ENCODE measurements at regions not wholly inside any gene's neighbourhood (a gene's known extent, or its start where the extent isn't known, plus 50 kb on each side); places are given as distances from the start of the nearest gene placed in this dataset.

- no peak overlapping the region for H3K4me3 ChIP-seq (replicated peaks; ENCODE audit: low read depth, low read length)
- TF ChIP-seq, protein P1, sequence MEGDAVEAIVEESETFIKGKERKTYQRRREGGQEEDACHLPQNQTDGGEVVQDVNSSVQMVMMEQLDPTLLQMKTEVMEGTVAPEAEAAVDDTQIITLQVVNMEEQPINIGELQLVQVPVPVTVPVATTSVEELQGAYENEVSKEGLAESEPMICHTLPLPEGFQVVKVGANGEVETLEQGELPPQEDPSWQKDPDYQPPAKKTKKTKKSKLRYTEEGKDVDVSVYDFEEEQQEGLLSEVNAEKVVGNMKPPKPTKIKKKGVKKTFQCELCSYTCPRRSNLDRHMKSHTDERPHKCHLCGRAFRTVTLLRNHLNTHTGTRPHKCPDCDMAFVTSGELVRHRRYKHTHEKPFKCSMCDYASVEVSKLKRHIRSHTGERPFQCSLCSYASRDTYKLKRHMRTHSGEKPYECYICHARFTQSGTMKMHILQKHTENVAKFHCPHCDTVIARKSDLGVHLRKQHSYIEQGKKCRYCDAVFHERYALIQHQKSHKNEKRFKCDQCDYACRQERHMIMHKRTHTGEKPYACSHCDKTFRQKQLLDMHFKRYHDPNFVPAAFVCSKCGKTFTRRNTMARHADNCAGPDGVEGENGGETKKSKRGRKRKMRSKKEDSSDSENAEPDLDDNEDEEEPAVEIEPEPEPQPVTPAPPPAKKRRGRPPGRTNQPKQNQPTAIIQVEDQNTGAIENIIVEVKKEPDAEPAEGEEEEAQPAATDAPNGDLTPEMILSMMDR (IDR thresholded peaks at IDR 0.05; ENCODE audit: low read length, missing control alignments): no peak
- no peak for DNase-seq (ENCODE audit: low read depth)
Observed at GRCh38 chr1:229752679-229753078, 126.6 kb downstream of the URB2 start.

DNA sequence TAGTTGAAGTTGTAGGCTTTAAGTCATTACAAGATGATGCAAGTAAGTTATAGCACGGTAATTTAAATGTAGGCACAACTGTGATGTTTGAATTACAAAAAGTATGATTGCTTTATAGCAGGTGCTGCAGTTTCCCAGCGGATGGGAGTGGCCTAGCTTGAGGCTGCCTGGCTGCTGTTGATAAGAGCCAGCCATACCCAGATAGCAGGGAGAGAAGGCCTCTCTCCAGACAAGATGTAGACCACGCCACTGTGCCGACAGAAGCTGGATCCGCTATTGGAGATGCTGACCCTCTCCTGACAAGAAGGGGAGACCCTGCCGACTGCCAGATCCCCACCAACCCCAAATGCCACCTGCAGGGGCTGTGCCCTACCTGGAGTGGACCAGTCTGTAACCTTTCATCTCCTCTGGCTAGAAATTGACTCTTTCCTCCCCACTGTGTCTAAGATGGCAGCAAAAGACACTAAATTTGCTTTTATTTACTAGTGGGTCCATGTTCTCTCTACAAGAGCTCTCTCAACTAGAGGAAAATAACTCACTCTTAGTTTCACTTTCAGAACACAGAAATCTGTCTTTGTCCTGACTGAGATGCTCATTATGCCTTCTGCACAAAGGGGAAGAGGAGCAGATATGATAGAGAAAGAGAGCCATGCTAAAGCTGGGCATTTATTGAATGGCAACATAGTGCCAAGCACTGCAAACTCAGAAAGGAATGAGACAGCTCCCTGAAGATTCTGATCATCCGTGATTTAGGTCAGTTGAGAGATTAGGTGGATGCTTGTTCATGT lies 127.9 kb downstream of the URB2 start:
- TF ChIP-seq, protein P1 (IDR thresholded peaks at IDR 0.05; ENCODE audit: low read length, missing control alignments): no peak
- DNase-seq (ENCODE audit: low read depth): no peak
- H3K4me3 ChIP-seq (replicated peaks; ENCODE audit: low read depth, low read length): no peak overlapping the region

- H3K4me3 ChIP-seq (replicated peaks; ENCODE audit: low read depth, low read length): no peak overlapping the region
- TF ChIP-seq, protein P1 (IDR thresholded peaks at IDR 0.05; ENCODE audit: low read length, missing control alignments): no peak
- peak; percentile 8 for DNase-seq (ENCODE audit: low read depth)
Observed at GRCh38 chr1:229756666-229757065, 130.6 kb downstream of the URB2 start.

DNA sequence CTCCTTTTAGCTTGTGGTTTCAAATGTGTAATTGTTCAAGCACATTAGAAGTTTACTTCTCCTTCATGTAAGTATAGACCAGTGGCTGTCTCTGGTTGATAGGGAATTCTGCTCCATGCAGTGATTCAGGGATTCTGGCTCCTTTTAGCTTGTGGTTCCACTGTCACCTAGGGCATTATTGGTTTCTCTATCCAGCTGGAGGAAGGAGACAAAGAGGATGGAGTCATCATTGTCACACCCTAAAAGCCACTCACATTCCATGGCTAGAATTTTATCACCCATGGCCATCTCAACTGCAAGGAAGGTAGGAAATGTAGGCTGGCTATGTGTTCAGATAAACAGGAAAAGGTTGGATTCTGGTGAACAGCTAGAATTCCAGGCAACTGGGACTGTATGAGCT lies 131.2 kb downstream of the URB2 start:
- TF ChIP-seq, protein P1 (IDR thresholded peaks at IDR 0.05; ENCODE audit: low read length, missing control alignments): no peak
- DNase-seq (ENCODE audit: low read depth): no peak
- H3K4me3 ChIP-seq (replicated peaks; ENCODE audit: low read depth, low read length): no peak overlapping the region

GRCh38 chr1:229758101-229759036 lies 132.3 kb downstream of the URB2 start:
- no peak overlapping the region for H3K4me3 ChIP-seq (replicated peaks; ENCODE audit: low read depth, low read length)
- DNase-seq (ENCODE audit: low read depth): no peak
- TF ChIP-seq, protein P1 (IDR thresholded peaks at IDR 0.05; ENCODE audit: low read length, missing control alignments): no peak

DNA sequence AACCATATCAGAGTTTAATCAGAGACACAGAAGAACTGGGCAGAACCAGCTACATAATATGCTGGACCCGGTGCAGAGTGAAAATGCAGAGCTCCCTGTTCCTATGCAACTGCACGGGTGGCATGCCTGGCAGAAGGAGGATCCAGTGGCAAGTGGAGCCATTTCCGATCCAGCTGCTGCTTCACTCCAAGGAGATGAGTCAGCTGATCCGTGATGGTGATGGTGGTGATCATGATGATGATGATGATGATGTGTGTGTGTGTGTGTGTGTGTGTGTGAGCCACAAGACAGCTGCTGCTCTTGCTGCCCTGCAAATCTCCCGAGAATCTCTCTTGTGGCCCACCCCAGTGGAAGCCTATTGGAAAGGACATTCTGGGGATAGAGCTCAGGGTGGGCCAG lies 133.0 kb downstream of the URB2 start:
- DNase-seq (ENCODE audit: low read depth): no peak
- H3K4me3 ChIP-seq (replicated peaks; ENCODE audit: low read depth, low read length): no peak overlapping the region
- TF ChIP-seq, protein P1 (IDR thresholded peaks at IDR 0.05; ENCODE audit: low read length, missing control alignments): no peak
